DOHH2 (cell line): ENCODE measurements at regions not wholly inside any gene's neighbourhood (a gene's known extent, or its start where the extent isn't known, plus 50 kb on each side); places are given as distances from the start of the nearest gene placed in this dataset.

Experiments
- H3F3A ChIP-seq: fragments of 200-600 bp; sonication (generic), shearing (Covaris generic); 2 replicates; pipeline ENCODE4 v1.6.0; 2016; ENCODE audit warnings: antibody characterized with exemption, mild to moderate bottlenecking; ENCODE audit not compliant: control insufficient read depth, insufficient read depth
- H3K27ac ChIP-seq: fragments of 200-600 bp; sonication (generic); 2 replicates; pipeline ENCODE4 v1.5.1; 2014; ENCODE audit warnings: low read depth, mild to moderate bottlenecking, low read length, moderate library complexity
- H3K27me3 ChIP-seq: fragments of 200-600 bp; sonication (generic); 2 replicates; pipeline ENCODE4 v1.6.1; 2014; ENCODE audit warnings: mild to moderate bottlenecking, low read length, mixed read lengths; ENCODE audit not compliant: control insufficient read depth
- H3K36me3 ChIP-seq: fragments of 200-600 bp; sonication (generic); 2 replicates; pipeline ENCODE4 v1.6.1; 2014; ENCODE audit warnings: mild to moderate bottlenecking, low read length, moderate library complexity, mixed read lengths; ENCODE audit not compliant: control insufficient read depth
- H3K4me1 ChIP-seq: fragments of 200-600 bp; sonication (generic); 2 replicates; pipeline ENCODE4 v1.6.1; 2014; ENCODE audit warnings: mild to moderate bottlenecking, low read length, mixed read lengths; ENCODE audit not compliant: control insufficient read depth
- H3K4me2 ChIP-seq: fragments of 200-600 bp; sonication (generic); 2 replicates; pipeline ENCODE4 v1.6.0; 2014; ENCODE audit warnings: mild to moderate bottlenecking, low read length, moderate library complexity
- H3K4me3 ChIP-seq: fragments of 200-600 bp; sonication (generic); 2 replicates; pipeline ENCODE4 v1.5.1; 2014; ENCODE audit warnings: mild to moderate bottlenecking, low read length, mixed read lengths
- H3K79me2 ChIP-seq: fragments of 200-600 bp; sonication (generic); 2 replicates; pipeline ENCODE4 v1.6.1; 2014; ENCODE audit warnings: mild to moderate bottlenecking, low read length, mixed read lengths; ENCODE audit not compliant: control insufficient read depth
- H3K9me2 ChIP-seq: fragments of 200-600 bp; sonication (generic); replicated peaks from 2 replicates; pipeline ENCODE4 v1.6.1; 2014; ENCODE audit warnings: mild to moderate bottlenecking, low read length, mixed read lengths; ENCODE audit not compliant: control insufficient read depth
- H3K9me3 ChIP-seq: fragments of 200-600 bp; sonication (generic); 2 replicates; pipeline ENCODE4 v1.6.1; 2014; ENCODE audit warnings: antibody characterized with exemption, low read length, mixed read lengths; ENCODE audit not compliant: control insufficient read depth, insufficient read depth
- H4K20me1 ChIP-seq: fragments of 200-600 bp; sonication (generic); 2 replicates; pipeline ENCODE4 v1.6.0; 2014; ENCODE audit warnings: low read depth, mild to moderate bottlenecking, antibody characterized with exemption, low read length, moderate library complexity; ENCODE audit not compliant: control insufficient read depth, insufficient read depth
- EZH2phosphoT487 ChIP-seq: fragments of 200-600 bp; sonication (generic); IDR thresholded peaks from 2 replicates; pipeline ENCODE4 v1.6.1; 2017; ENCODE audit warnings: borderline replicate concordance, mild to moderate bottlenecking, antibody characterized with exemption, low read length, moderate library complexity, mixed read lengths
- TF ChIP-seq, protein P1 (sequence below): fragments of 200-600 bp; sonication (generic); IDR thresholded peaks from one replicate; pipeline ENCODE4 v1.5.1; 2014; ENCODE audit warnings: antibody characterized with exemption, mild to moderate bottlenecking, low read depth, low read length; ENCODE audit not compliant: poor library complexity, severe bottlenecking

DNA sequence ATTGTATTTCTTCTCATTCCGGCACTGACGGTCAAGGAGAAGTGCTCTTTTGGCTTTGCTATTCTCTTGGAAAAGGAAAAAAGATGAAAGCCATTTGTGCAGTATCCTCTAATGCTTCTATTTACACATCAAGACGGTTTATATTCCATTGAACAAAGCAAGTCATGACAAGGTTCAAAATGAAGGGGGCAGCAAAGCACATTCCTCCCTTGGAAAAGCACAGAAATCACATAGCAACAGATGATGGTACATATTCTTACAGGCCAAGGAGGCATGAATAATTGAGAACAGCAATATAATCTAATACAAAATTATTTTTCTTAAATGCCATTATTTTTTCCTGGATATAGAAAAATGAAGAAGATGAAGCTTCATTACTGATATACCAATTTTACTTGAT lies 508.2 kb upstream of the JAG1 start:
- H3F3A ChIP-seq: no peaks in the 10 kb centered on the region
- H3K27me3 ChIP-seq: no peaks in the 10 kb centered on the region
- no peaks in the 10 kb centered on the region for H3K36me3 ChIP-seq
- H3K4me1 ChIP-seq: no peaks in the 10 kb centered on the region
- no peaks in the 10 kb centered on the region for H3K9me3 ChIP-seq
- H3K9me2 ChIP-seq: no peaks in the 10 kb centered on the region
- TF ChIP-seq EZH2phosphoT487: no peak
- TF ChIP-seq, protein P1, sequence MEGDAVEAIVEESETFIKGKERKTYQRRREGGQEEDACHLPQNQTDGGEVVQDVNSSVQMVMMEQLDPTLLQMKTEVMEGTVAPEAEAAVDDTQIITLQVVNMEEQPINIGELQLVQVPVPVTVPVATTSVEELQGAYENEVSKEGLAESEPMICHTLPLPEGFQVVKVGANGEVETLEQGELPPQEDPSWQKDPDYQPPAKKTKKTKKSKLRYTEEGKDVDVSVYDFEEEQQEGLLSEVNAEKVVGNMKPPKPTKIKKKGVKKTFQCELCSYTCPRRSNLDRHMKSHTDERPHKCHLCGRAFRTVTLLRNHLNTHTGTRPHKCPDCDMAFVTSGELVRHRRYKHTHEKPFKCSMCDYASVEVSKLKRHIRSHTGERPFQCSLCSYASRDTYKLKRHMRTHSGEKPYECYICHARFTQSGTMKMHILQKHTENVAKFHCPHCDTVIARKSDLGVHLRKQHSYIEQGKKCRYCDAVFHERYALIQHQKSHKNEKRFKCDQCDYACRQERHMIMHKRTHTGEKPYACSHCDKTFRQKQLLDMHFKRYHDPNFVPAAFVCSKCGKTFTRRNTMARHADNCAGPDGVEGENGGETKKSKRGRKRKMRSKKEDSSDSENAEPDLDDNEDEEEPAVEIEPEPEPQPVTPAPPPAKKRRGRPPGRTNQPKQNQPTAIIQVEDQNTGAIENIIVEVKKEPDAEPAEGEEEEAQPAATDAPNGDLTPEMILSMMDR: no peak
- no peak overlapping the region for H3K4me2 ChIP-seq
- H4K20me1 ChIP-seq: no peaks in the 10 kb centered on the region
- H3K27ac ChIP-seq: no peak overlapping the region
- H3K4me3 ChIP-seq: no peak overlapping the region
- no peaks in the 10 kb centered on the region for H3K79me2 ChIP-seq

DNA sequence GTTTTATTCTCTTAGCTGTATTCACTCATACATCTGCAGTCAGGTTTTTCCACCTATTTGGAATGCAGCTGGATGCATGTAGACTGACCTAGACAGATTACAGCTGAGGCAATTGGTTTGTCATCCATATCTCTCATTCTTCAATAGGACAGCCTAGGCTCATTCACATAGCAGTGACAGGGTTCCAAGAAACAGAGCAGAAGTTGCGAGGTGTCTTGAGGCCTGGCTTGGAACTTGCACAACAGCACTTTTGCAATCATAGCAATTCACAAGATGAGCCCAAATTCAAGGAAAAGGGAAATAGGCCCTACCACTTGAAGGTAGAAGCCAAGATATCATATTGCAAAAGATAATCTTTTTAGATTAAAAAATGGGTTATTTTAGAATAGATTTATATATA lies 508.9 kb upstream of the JAG1 start:
- H3K4me1 ChIP-seq: no peaks in the 10 kb centered on the region
- no peaks in the 10 kb centered on the region for H3K27me3 ChIP-seq
- H4K20me1 ChIP-seq: no peaks in the 10 kb centered on the region
- no peak overlapping the region for H3K4me3 ChIP-seq
- no peak overlapping the region for H3K27ac ChIP-seq
- H3K9me3 ChIP-seq: no peaks in the 10 kb centered on the region
- H3K4me2 ChIP-seq: no peak overlapping the region
- no peaks in the 10 kb centered on the region for H3K36me3 ChIP-seq
- no peaks in the 10 kb centered on the region for H3F3A ChIP-seq
- TF ChIP-seq, protein P1: no peak
- TF ChIP-seq EZH2phosphoT487: no peak
- no peaks in the 10 kb centered on the region for H3K79me2 ChIP-seq
- no peaks in the 10 kb centered on the region for H3K9me2 ChIP-seq

DNA sequence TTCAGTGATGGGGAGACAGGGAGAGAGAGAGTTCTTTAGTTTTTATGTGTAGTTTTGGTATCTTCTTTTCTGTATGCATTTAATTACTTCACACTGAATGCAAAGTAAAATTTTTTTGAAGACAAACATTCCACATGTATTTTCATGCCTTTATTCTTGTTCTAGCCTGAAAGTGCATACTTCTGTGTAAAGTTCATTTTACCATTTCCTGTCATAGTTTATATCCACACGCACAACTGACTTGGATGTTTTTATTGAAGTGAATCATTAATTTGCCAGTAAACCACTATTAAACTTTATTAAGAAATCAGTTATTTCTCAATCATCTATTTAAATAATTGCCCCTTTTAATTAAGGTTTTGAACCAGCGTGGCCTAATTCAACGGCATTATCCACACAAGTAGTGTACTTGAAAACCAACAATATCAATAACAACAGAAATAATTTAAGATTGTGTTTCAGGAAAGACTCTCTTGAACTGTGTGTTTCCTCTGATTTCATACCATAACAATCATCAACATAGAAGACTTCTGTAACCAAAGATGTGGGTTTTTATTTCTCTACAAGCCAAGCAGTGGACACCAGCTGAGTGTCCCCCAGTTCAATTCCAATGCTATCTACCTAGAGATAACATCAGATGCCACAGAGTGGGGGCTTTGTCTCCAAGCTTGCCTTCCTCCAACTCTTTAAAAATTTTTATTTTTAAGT lies 512.7 kb upstream of the JAG1 start:
- Histone ChIP-seq H4K20me1 (no peaks in the 10 kb centered on the region), H3K4me1 (no peaks in the 10 kb centered on the region), H3K79me2 (no peaks in the 10 kb centered on the region), H3K27ac (no peak overlapping the region), H3K9me3 (no peaks in the 10 kb centered on the region), H3K9me2 (no peaks in the 10 kb centered on the region), H3K27me3 (no peaks in the 10 kb centered on the region), H3K4me2 (no peak overlapping the region), H3K36me3 (no peaks in the 10 kb centered on the region), H3F3A (no peaks in the 10 kb centered on the region), H3K4me3 (no peak overlapping the region)
- TF ChIP-seq EZH2phosphoT487: no peak
- TF ChIP-seq, protein P1: no peak
